LNCaP clone FGC (cell line): ENCODE measurements at regions not wholly inside any gene's neighbourhood (a gene's known extent, or its start where the extent isn't known, plus 50 kb on each side); places are given as distances from the start of the nearest gene placed in this dataset.

Experiments
- DNase-seq: peaks from one replicate; pipeline ENCODE4 v3.0.0-alpha.2; 2011; ENCODE audit warnings: low read depth
- H3K4me3 ChIP-seq: 2 replicates; pipeline ENCODE4 v1.5.1; 2011; ENCODE audit warnings: mild to moderate bottlenecking, low read depth, low read length, control low read depth
- CTCF ChIP-seq: IDR thresholded peaks from 2 replicates; pipeline ENCODE4 v1.5.1; 2012; ENCODE audit warnings: mild to moderate bottlenecking; ENCODE audit not compliant: control insufficient read depth, insufficient read depth; ENCODE audit errors: extremely low read depth

- DNase-seq: no peak
- no peak for TF ChIP-seq CTCF
- H3K4me3 ChIP-seq: no peak overlapping the region
Measured at GRCh38 chr2:41930807-41931566, 116.8 kb upstream of the PKDCC start.

DNA sequence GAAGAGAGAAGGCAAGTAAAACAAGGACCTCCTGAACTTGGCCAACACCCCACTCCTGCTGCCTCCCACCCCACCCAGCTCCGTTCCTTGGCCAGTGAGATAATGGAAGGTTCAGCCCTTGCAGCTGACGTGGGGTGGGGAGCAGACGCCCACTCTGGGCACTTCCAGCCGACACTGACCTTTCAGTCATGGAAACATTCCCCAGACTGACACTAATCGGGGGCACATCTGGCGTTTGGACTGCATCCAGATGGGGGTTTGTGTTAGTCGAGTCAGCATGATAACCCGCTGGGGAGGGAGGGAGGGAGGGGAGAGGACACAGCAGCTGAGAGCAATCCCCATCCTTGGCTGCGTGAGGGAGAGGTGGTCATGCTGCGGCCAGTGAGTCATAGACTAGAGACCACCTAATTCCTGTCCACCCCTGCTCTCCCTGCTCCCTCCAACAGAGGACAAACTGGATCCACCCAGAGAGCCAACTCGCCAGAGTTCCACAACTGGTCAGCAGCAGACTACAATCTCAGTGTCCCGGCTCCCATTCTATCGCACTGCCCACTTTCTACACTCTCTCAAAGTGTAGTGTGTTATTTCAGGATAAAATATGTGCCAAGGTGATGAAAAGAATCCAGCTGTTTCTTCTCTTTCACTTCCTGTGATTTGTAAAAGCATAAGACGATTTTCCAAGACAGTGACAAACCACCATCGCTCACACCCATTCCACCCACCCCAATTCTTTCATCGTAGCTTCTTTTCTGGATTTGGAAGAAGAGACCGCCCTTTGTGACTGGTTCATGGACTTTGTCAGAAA, 115.4 kb upstream of the PKDCC start:
- no peak overlapping the region for H3K4me3 ChIP-seq
- no peak for TF ChIP-seq CTCF
- no peak for DNase-seq

DNA sequence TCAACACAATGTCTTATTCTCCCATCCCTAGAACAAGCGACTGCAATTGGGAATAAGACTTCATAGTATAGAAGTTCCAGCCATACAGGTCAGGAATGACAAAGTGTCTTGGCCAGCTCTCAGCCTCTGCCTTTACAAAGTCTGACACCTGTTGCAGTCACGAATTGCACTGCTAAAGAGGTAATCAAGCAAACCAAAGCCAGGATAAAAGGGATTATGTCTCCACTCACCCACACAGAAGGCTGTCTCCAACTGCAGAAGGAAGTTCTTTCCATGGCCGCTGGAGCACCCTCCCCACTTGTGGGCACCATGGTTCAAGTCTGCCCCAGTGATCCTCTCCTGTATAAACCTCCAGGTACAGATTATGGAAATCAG, 114.8 kb upstream of the PKDCC start:
- TF ChIP-seq CTCF: no peak
- H3K4me3 ChIP-seq: no peak overlapping the region
- no peak for DNase-seq

DNA sequence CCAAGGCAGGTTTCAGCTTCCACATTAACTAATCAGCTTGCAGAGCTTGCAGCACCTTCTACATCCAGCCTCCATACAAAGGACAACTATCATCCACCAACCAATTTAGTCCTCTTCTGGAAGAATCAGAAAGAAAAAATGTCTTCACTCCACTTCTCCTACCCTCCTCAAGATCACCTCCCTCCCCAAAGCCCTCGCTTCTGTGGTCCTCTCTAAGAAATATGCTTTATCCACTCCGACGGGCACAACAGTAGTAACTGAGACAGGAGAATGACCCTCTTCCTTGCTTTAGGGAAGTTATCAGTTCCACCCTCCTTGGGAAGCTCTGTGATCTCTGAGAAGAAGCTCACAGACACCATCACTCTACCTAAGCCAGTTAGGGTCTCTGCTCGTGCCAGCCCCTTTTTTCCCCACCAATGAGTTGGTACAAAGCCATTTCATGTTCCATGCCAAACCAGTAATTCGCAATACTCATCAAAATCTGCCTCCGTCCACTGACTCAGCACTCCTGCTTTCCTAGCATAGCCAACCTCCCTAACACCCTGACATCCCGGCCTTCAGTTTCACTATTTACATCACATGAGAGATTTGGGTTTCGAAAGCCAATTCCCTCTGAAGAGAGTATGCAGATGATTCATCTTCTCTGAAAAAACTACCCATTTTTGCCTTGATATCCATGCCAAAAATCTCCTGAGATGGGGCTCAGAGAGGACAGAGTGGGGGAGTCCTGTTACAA, 114.1 kb upstream of the PKDCC start:
- no peak for DNase-seq
- H3K4me3 ChIP-seq: no peak overlapping the region
- no peak for TF ChIP-seq CTCF

DNA sequence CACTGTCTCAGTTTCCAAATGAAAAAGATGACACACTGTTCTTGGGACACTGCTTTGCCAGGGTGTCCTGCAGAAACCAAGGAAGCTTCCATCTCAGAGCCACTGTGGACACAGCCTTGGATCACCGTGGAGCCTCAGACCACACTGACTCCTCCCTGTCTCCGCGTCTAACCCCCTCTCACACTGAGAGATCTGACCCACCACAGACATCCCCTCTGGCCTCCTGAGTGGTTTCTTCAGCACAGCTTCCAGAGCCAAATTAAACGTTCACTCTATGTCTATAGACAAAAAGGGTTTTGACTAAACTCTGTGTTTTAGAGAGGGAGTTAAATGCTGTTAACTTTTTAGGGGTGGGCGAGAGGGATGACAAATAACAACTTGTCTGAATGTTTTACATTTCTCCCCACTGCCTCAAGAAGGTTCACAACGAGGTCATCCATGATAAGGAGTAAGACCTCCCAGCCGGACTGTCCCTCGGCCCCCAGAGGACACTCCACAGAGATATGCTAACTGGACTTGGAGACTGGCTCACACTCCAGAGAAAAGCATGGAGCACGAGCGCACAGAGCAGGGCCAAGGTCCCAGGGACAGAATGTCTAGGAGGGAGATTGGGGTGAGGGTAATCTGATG, 113.4 kb upstream of the PKDCC start:
- DNase-seq: no peak
- H3K4me3 ChIP-seq: no peak overlapping the region
- TF ChIP-seq CTCF: no peak

DNA sequence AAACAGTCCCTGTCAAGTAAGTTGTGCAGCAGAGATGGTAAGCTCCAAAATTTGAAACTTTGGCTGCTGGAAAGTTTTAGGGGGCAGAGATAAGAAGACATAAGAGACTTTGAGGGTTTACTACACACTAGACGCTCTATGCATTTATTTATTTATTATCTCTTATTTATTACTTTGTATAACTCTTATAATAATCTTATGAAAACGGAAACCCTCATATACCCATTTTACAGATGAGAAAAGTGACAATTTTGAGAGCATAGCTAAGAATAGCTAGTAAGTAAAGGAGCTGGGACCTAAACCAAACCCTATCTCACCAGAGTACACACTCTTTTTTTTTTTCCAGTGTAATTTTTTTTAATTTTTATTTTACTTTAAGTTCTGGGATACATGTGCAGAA, 112.8 kb upstream of the PKDCC start:
- TF ChIP-seq CTCF: no peak
- H3K4me3 ChIP-seq: no peak overlapping the region
- DNase-seq: no peak
